A549 (cell line): ENCODE measurements at regions not wholly inside any gene's neighbourhood (a gene's known extent, or its start where the extent isn't known, plus 50 kb on each side); places are given as distances from the start of the nearest gene placed in this dataset.

ENCODE experiments used
- CEBPB ChIP-seq, 2 experiments: fragments of >200 bp in 1 of 2; sonication (Bioruptor Twin) in 1 of 2; formaldehyde crosslinking in 1 of 2; IDR thresholded peaks; 2 replicates each; pipeline ENCODE4 v1.6.1; 2012 to 2016
- SREBF2 ChIP-seq: fragments of 450-650 bp; IDR thresholded peaks from 2 replicates; pipeline ENCODE4 v1.6.1; 2014; ENCODE audit warnings: mild to moderate bottlenecking, moderate library complexity
- TF ChIP-seq, protein P1 (sequence below): fragments of >200 bp; sonication (Bioruptor Twin); formaldehyde crosslinking; IDR thresholded peaks from 3 replicates; pipeline ENCODE4 v1.5.1; 2016

DNA sequence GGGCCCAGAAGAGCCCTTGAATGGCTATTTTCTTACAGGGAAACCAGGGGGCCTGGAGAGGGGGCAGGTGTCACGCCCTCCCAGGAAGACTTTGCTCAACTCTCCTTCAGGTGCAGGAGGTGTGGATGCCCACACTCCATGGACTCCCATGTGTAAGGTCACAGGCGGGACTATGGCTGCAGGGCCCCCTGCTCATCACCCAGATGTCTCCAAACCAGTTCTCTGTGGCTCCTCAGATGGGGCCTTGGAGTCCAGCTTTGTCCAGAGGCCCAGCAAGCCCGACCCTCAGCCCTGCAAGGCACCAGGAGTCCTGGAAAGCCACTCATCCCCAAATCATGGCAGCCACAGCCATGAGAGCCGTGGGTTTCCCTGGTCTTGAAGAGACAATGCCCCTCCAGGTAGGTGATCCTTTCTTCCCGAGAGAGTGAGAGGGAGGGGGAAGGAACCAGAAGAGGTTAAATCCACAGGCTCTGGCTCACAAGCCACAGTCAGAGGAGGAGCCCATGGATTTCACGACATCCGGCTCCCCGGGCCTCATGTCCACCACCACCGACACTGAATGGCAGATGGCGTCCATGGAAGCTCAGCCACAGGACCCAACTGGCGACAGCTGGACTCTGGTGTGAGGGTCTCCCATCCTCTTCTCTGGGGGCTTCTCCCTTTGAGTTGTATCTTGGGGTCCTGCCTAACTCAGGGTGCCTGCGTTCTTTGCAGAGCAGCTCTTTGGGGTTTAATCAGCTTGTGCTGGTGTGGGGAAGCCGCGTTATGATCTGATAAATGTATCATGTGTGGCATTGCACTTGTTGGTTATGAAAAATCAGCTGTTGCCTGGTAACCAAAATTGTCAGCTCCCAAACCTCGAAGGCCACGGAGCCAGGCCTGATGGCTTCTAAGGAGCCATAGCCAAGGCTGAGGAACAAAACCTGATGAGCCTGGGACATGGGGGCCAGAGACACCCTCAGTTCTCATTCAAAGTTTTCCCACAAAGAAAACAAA is 620.4 kb downstream of the BRD1 start:
- TF ChIP-seq CEBPB (IDR thresholded peaks at IDR 0.05), result no peak
- no peak for TF ChIP-seq SREBF2
- TF ChIP-seq, protein P1, sequence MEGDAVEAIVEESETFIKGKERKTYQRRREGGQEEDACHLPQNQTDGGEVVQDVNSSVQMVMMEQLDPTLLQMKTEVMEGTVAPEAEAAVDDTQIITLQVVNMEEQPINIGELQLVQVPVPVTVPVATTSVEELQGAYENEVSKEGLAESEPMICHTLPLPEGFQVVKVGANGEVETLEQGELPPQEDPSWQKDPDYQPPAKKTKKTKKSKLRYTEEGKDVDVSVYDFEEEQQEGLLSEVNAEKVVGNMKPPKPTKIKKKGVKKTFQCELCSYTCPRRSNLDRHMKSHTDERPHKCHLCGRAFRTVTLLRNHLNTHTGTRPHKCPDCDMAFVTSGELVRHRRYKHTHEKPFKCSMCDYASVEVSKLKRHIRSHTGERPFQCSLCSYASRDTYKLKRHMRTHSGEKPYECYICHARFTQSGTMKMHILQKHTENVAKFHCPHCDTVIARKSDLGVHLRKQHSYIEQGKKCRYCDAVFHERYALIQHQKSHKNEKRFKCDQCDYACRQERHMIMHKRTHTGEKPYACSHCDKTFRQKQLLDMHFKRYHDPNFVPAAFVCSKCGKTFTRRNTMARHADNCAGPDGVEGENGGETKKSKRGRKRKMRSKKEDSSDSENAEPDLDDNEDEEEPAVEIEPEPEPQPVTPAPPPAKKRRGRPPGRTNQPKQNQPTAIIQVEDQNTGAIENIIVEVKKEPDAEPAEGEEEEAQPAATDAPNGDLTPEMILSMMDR, result no peak
